ENCODE measurements at regions not wholly inside any gene's neighbourhood (a gene's known extent, or its start where the extent isn't known, plus 50 kb on each side); places are given as distances from the start of the nearest gene placed in this dataset.

- Mint-ChIP-seq H3K4me1 (0 out of 4 replicates have a peak, but pooled peaks cover 0 to 7% of the 10 kb centered on the region in 2 experiments), H3K4me3 (no peak overlapping the region), H3K36me3 (ENCODE audit: insufficient read depth in 1 of 3, low read depth in 3 of 3) (no peaks in the 10 kb centered on the region), H3K27me3 (ENCODE audit: low read depth) (no peaks in the 10 kb centered on the region), H3K27ac (no peak overlapping the region), H3K9me3 (no peaks in the 10 kb centered on the region)
- Histone ChIP-seq H2BK20ac (ENCODE audit: low read depth, low read length, poor library complexity, severe bottlenecking) (no peak overlapping the region), H3K14ac (ENCODE audit: insufficient read depth, low read length) (no peak overlapping the region), H3K56ac (ENCODE audit: insufficient read length, low read depth, low read length) (no peak overlapping the region), H3T11ph (ENCODE audit: low read length) (no peak overlapping the region), H2BK120ac (ENCODE audit: low read depth, low read length, poor library complexity, severe bottlenecking) (no peak overlapping the region), H3K4me2 (ENCODE audit: insufficient read depth, insufficient read length, low read length) (no peak overlapping the region), H2BK15ac (ENCODE audit: low read depth, low read length) (no peak overlapping the region), H3K9me3 (ENCODE audit: control insufficient read depth, low read depth, low read length) (no peaks in the 10 kb centered on the region), H2BK12ac (ENCODE audit: insufficient read length, low read depth, low read length) (no peak overlapping the region), H4K8ac (replicated peaks; ENCODE audit: insufficient read length, low read depth, low read length) (no peak overlapping the region), H3K4me1 (ENCODE audit: insufficient read depth, low read length) (no peaks in the 10 kb centered on the region), H3K9ac (ENCODE audit: extremely low read depth, insufficient read length, low read length) (no peak overlapping the region), H2AK5ac (ENCODE audit: insufficient read length, low read length) (no peak overlapping the region), H4K20me1 (ENCODE audit: control insufficient read depth, insufficient read depth, insufficient read length) (no peaks in the 10 kb centered on the region), H4K91ac (ENCODE audit: insufficient read length, low read depth, low read length) (no peak overlapping the region), H3K23me2 (ENCODE audit: insufficient read length, low read depth, low read length, poor library complexity, severe bottlenecking) (no peaks in the 10 kb centered on the region), H3K27me3 (ENCODE audit: insufficient read depth, low read length) (no peaks in the 10 kb centered on the region), H3K79me2 (ENCODE audit: insufficient read depth, low read length) (no peaks in the 10 kb centered on the region), H3K4ac (ENCODE audit: low read depth, low read length) (no peak overlapping the region), H3K18ac (ENCODE audit: insufficient read length, low read depth, low read length) (no peak overlapping the region), H3K23ac (ENCODE audit: insufficient read length, low read depth, low read length) (no peak overlapping the region), H3K79me1 (ENCODE audit: insufficient read depth, low read depth, low read length, poor library complexity, severe bottlenecking) (no peaks in the 10 kb centered on the region), H2BK5ac (ENCODE audit: insufficient read length, low read length) (no peak overlapping the region), H2AFZ (ENCODE audit: low read length) (no peak overlapping the region), H3K27ac (ENCODE audit: insufficient read length, low read depth, low read length) (no peak overlapping the region), H4K5ac (ENCODE audit: insufficient read length, low read depth, low read length) (no peak overlapping the region)
- no CpG with 5 or more reads among the region's 2 CpGs for WGBS (ENCODE audit: extremely low coverage, insufficient read length, low lambda C conversion rate)
- DNase-seq, result no peak
- no peak for TF ChIP-seq CTCF (conservative IDR thresholded peaks at IDR 0.05)
These were observed 110.3 kb upstream of the EYA4 start for GRCh38 chr6:133130863-133131262.
